ENCODE measurements at regions not wholly inside any gene's neighbourhood (a gene's known extent, or its start where the extent isn't known, plus 50 kb on each side); places are given as distances from the start of the nearest gene placed in this dataset.

DNA sequence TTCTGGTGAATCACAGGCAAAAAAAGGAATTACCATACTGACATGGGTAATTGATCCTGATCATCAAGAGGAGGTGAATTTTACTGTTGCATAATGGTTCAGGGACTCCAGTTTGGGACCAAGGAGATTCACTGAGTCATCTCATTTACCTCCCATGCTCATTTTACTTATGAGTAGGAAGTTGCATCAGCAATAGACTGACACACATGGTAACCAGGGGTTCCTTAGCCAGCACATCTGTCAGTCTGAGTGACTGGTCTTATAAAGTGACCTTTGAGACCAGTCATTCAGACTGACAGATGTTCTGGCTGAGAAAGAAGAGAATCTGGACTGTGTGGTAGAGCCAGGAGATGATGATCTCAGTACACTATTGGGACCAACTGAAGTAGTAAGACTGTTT is 384.6 kb upstream of the CD180 start:
- Histone ChIP-seq H3K36me3 (ENCODE audit: control insufficient read depth in 1 of 2, insufficient read depth in 2 of 2, low read depth in 1 of 2, low read length in 2 of 2) (no peaks in the 10 kb centered on the region), H2AK5ac (ENCODE audit: low read length, severe bottlenecking) (no peak overlapping the region), H3K27me3 (ENCODE audit: control insufficient read depth in 1 of 2, insufficient read depth in 1 of 2, low read length in 2 of 2) (no peaks in the 10 kb centered on the region), H3K9ac (ENCODE audit: low read length) (no peak overlapping the region), H3K4me1 (ENCODE audit: control insufficient read depth, insufficient read depth, low read depth, low read length) (no peaks in the 10 kb centered on the region), H2BK5ac (ENCODE audit: low read depth, low read length, poor library complexity, severe bottlenecking) (no peak overlapping the region), H3K14ac (ENCODE audit: low read length in 2 of 2) (no peak overlapping the region), H3K9me3 (ENCODE audit: control insufficient read depth, low read length) (no peaks in the 10 kb centered on the region), H4K8ac (ENCODE audit: low read length) (no peak overlapping the region), H3K23ac (ENCODE audit: low read length in 2 of 2) (no peak overlapping the region), H2BK12ac (ENCODE audit: low read length in 2 of 2) (no peak overlapping the region), H3K4ac (ENCODE audit: low read depth in 1 of 2, low read length in 2 of 2) (no peak overlapping the region), H3K4me3 (ENCODE audit: insufficient read depth in 1 of 2, low read depth in 1 of 2, low read length in 2 of 2) (no peak overlapping the region), H2BK15ac (ENCODE audit: low read depth, poor library complexity, severe bottlenecking) (no peak overlapping the region), H3K4me2 (ENCODE audit: low read length, poor library complexity, severe bottlenecking) (no peak overlapping the region), H3K79me1 (replicated peaks; ENCODE audit: low read length, poor library complexity, severe bottlenecking) (no peaks in the 10 kb centered on the region), H3K27ac (ENCODE audit: low read length, poor library complexity, severe bottlenecking) (no peak overlapping the region), H2AFZ (ENCODE audit: low read depth, low read length) (no peak overlapping the region), H4K91ac (ENCODE audit: low read length) (no peak overlapping the region), H2BK120ac (ENCODE audit: low read depth, low read length) (no peak overlapping the region), H3K18ac (ENCODE audit: low read depth in 1 of 2, low read length in 2 of 2) (no peak overlapping the region)
- DNase-seq, result no peak

GRCh38 chr5:67578011-67578410 is 381.4 kb upstream of the CD180 start:
- H3K23ac ChIP-seq (ENCODE audit: low read length in 2 of 2), result no peak overlapping the region
- no peaks in the 10 kb centered on the region for H3K27me3 ChIP-seq (ENCODE audit: control insufficient read depth in 1 of 2, insufficient read depth in 1 of 2, low read length in 2 of 2)
- H3K4ac ChIP-seq (ENCODE audit: low read depth in 1 of 2, low read length in 2 of 2), result no peak overlapping the region
- H2BK5ac ChIP-seq (ENCODE audit: low read depth, low read length, poor library complexity, severe bottlenecking), result no peak overlapping the region
- no peak overlapping the region for H3K9ac ChIP-seq (ENCODE audit: low read length)
- DNase-seq, result peak; percentile 66
- H2BK12ac ChIP-seq (ENCODE audit: low read length in 2 of 2), result no peak overlapping the region
- no peaks in the 10 kb centered on the region for H3K36me3 ChIP-seq (ENCODE audit: control insufficient read depth in 1 of 2, insufficient read depth in 2 of 2, low read depth in 1 of 2, low read length in 2 of 2)
- no peaks in the 10 kb centered on the region for H3K79me1 ChIP-seq (replicated peaks; ENCODE audit: low read length, poor library complexity, severe bottlenecking)
- H4K8ac ChIP-seq (ENCODE audit: low read length), result no peak overlapping the region
- H2AK5ac ChIP-seq (ENCODE audit: low read length, severe bottlenecking), result no peak overlapping the region
- no peak overlapping the region for H3K14ac ChIP-seq (ENCODE audit: low read length in 2 of 2)
- H2AFZ ChIP-seq (ENCODE audit: low read depth, low read length), result no peak overlapping the region
- no peaks in the 10 kb centered on the region for H3K9me3 ChIP-seq (ENCODE audit: control insufficient read depth, low read length)
- H3K18ac ChIP-seq (ENCODE audit: low read depth in 1 of 2, low read length in 2 of 2), result no peak overlapping the region
- H3K27ac ChIP-seq (ENCODE audit: low read length, poor library complexity, severe bottlenecking), result no peak overlapping the region
- H2BK120ac ChIP-seq (ENCODE audit: low read depth, low read length), result no peak overlapping the region
- no peaks in the 10 kb centered on the region for H3K4me1 ChIP-seq (ENCODE audit: control insufficient read depth, insufficient read depth, low read depth, low read length)
- H2BK15ac ChIP-seq (ENCODE audit: low read depth, poor library complexity, severe bottlenecking), result no peak overlapping the region
- no peak overlapping the region for H4K91ac ChIP-seq (ENCODE audit: low read length)
- no peak overlapping the region for H3K4me2 ChIP-seq (ENCODE audit: low read length, poor library complexity, severe bottlenecking)
- no peak overlapping the region for H3K4me3 ChIP-seq (ENCODE audit: insufficient read depth in 1 of 2, low read depth in 1 of 2, low read length in 2 of 2)
- no CpG with 5 or more reads among the region's 4 CpGs for WGBS

DNA sequence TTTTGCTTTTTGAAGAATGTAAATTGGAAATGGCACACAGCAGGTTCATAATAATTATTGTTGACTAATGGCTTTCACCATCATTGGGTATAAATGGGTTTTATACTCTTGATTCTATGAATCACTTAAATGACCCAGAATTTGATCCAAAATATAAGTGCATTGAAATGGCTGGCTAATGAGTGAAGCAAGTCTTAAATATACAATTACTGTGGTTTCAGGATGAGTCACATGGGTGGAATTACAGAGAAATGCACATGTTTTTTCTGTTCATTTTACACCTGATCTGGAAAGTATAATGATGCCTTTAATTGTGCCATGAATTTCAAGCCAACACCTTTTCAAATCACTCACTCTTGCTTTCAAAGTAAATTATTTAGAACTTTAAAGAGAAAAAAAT is 380.8 kb upstream of the CD180 start:
- no peaks in the 10 kb centered on the region for H3K4me1 ChIP-seq (ENCODE audit: control insufficient read depth, insufficient read depth, low read depth, low read length)
- no peak overlapping the region for H3K27ac ChIP-seq (ENCODE audit: low read length, poor library complexity, severe bottlenecking)
- no peak overlapping the region for H3K23ac ChIP-seq (ENCODE audit: low read length in 2 of 2)
- H3K79me1 ChIP-seq (replicated peaks; ENCODE audit: low read length, poor library complexity, severe bottlenecking), result no peaks in the 10 kb centered on the region
- H2BK12ac ChIP-seq (ENCODE audit: low read length in 2 of 2), result no peak overlapping the region
- no peak overlapping the region for H3K18ac ChIP-seq (ENCODE audit: low read depth in 1 of 2, low read length in 2 of 2)
- DNase-seq, result peak; percentile 65
- no peak overlapping the region for H3K9ac ChIP-seq (ENCODE audit: low read length)
- no peak overlapping the region for H2BK120ac ChIP-seq (ENCODE audit: low read depth, low read length)
- H3K27me3 ChIP-seq (ENCODE audit: control insufficient read depth in 1 of 2, insufficient read depth in 1 of 2, low read length in 2 of 2), result no peaks in the 10 kb centered on the region
- H3K4ac ChIP-seq (ENCODE audit: low read depth in 1 of 2, low read length in 2 of 2), result no peak overlapping the region
- no peak overlapping the region for H4K91ac ChIP-seq (ENCODE audit: low read length)
- H2AK5ac ChIP-seq (ENCODE audit: low read length, severe bottlenecking), result no peak overlapping the region
- H4K8ac ChIP-seq (ENCODE audit: low read length), result no peak overlapping the region
- H2AFZ ChIP-seq (ENCODE audit: low read depth, low read length), result no peak overlapping the region
- no peak overlapping the region for H2BK5ac ChIP-seq (ENCODE audit: low read depth, low read length, poor library complexity, severe bottlenecking)
- no peak overlapping the region for H3K4me2 ChIP-seq (ENCODE audit: low read length, poor library complexity, severe bottlenecking)
- H3K4me3 ChIP-seq (ENCODE audit: insufficient read depth in 1 of 2, low read depth in 1 of 2, low read length in 2 of 2), result no peak overlapping the region
- H3K14ac ChIP-seq (ENCODE audit: low read length in 2 of 2), result no peak overlapping the region
- H2BK15ac ChIP-seq (ENCODE audit: low read depth, poor library complexity, severe bottlenecking), result no peak overlapping the region
- no peaks in the 10 kb centered on the region for H3K36me3 ChIP-seq (ENCODE audit: control insufficient read depth in 1 of 2, insufficient read depth in 2 of 2, low read depth in 1 of 2, low read length in 2 of 2)
- H3K9me3 ChIP-seq (ENCODE audit: control insufficient read depth, low read length), result no peaks in the 10 kb centered on the region

GRCh38 chr5:67576112-67576511 is 379.5 kb upstream of the CD180 start:
- no peak overlapping the region for H2BK5ac ChIP-seq (ENCODE audit: low read depth, low read length, poor library complexity, severe bottlenecking)
- no peak overlapping the region for H2AK5ac ChIP-seq (ENCODE audit: low read length, severe bottlenecking)
- H3K4me1 ChIP-seq (ENCODE audit: control insufficient read depth, insufficient read depth, low read depth, low read length), result no peaks in the 10 kb centered on the region
- no peaks in the 10 kb centered on the region for H3K9me3 ChIP-seq (ENCODE audit: control insufficient read depth, low read length)
- H3K36me3 ChIP-seq (ENCODE audit: control insufficient read depth in 1 of 2, insufficient read depth in 2 of 2, low read depth in 1 of 2, low read length in 2 of 2), result no peaks in the 10 kb centered on the region
- H2BK120ac ChIP-seq (ENCODE audit: low read depth, low read length), result peak overlapping the region; percentile 57
- no peak for DNase-seq
- H4K91ac ChIP-seq (ENCODE audit: low read length), result no peak overlapping the region
- H3K27me3 ChIP-seq (ENCODE audit: control insufficient read depth in 1 of 2, insufficient read depth in 1 of 2, low read length in 2 of 2), result no peaks in the 10 kb centered on the region
- no peak overlapping the region for H3K4me2 ChIP-seq (ENCODE audit: low read length, poor library complexity, severe bottlenecking)
- no peak overlapping the region for H3K4ac ChIP-seq (ENCODE audit: low read depth in 1 of 2, low read length in 2 of 2)
- H4K8ac ChIP-seq (ENCODE audit: low read length), result no peak overlapping the region
- H3K79me1 ChIP-seq (replicated peaks; ENCODE audit: low read length, poor library complexity, severe bottlenecking), result no peaks in the 10 kb centered on the region
- H3K4me3 ChIP-seq (ENCODE audit: insufficient read depth in 1 of 2, low read depth in 1 of 2, low read length in 2 of 2), result no peak overlapping the region
- no peak overlapping the region for H2BK12ac ChIP-seq (ENCODE audit: low read length in 2 of 2)
- H3K23ac ChIP-seq (ENCODE audit: low read length in 2 of 2), result no peak overlapping the region
- H3K27ac ChIP-seq (ENCODE audit: low read length, poor library complexity, severe bottlenecking), result no peak overlapping the region
- 88% methylated on average over 2 of the region's 2 CpGs for WGBS
- no peak overlapping the region for H3K9ac ChIP-seq (ENCODE audit: low read length)
- no peak overlapping the region for H3K14ac ChIP-seq (ENCODE audit: low read length in 2 of 2)
- H3K18ac ChIP-seq (ENCODE audit: low read depth in 1 of 2, low read length in 2 of 2), result no peak overlapping the region
- no peak overlapping the region for H2AFZ ChIP-seq (ENCODE audit: low read depth, low read length)
- H2BK15ac ChIP-seq (ENCODE audit: low read depth, poor library complexity, severe bottlenecking), result no peak overlapping the region
